ENCODE measurements at regions not wholly inside any gene's neighbourhood (a gene's known extent, or its start where the extent isn't known, plus 50 kb on each side); places are given as distances from the start of the nearest gene placed in this dataset.
"Not testable (repeated sequence)": the region's sequence is repeated elsewhere in the genome, so short reads cannot be mapped to it uniquely, and the experiment has no call there.

- in situ Hi-C loops (cut with MboI; ENCODE audit: low sequenced_read_pairs): no loop called here
These were observed 229.3 kb downstream of the SATB1 start for GRCh38 chr3:18195836-18196235.

- in situ Hi-C loops (cut with MboI; ENCODE audit: low sequenced_read_pairs): no loop called here
These were observed 230.7 kb downstream of the SATB1 start for GRCh38 chr3:18194431-18194830.

GRCh38 chr3:18190646-18191045 is 234.5 kb downstream of the SATB1 start:
- in situ Hi-C loops (cut with MboI; ENCODE audit: low sequenced_read_pairs): no loop called here

GRCh38 chr3:18189282-18190050 is 235.7 kb downstream of the SATB1 start:
- in situ Hi-C loops (cut with MboI; ENCODE audit: low sequenced_read_pairs): no loop called here

- in situ Hi-C loops (cut with MboI; ENCODE audit: low sequenced_read_pairs): no loop called here
These were observed 236.6 kb downstream of the SATB1 start for GRCh38 chr3:18188491-18188890.

GRCh38 chr3:18185624-18186023 is 239.5 kb downstream of the SATB1 start:
- in situ Hi-C loops (cut with MboI; ENCODE audit: low sequenced_read_pairs): no loop called here

- in situ Hi-C loops (cut with MboI; ENCODE audit: low sequenced_read_pairs): not testable (repeated sequence)
These were observed 242.2 kb downstream of the SATB1 start for GRCh38 chr3:18182923-18183322.

- in situ Hi-C loops (cut with MboI; ENCODE audit: low sequenced_read_pairs): no loop called here
These were observed 245.6 kb downstream of the SATB1 start for GRCh38 chr3:18179521-18179920.

- in situ Hi-C loops (cut with MboI; ENCODE audit: low sequenced_read_pairs): no loop called here
These were observed 247.9 kb downstream of the SATB1 start for GRCh38 chr3:18177271-18177670.

- in situ Hi-C loops (cut with MboI; ENCODE audit: low sequenced_read_pairs): not testable (repeated sequence)
These were observed 251.2 kb downstream of the SATB1 start for GRCh38 chr3:18173891-18174290.

GRCh38 chr3:18159681-18160080 is 265.5 kb downstream of the SATB1 start:
- in situ Hi-C loops (cut with MboI; ENCODE audit: low sequenced_read_pairs): no loop called here

GRCh38 chr3:18153571-18154173 is 271.5 kb downstream of the SATB1 start:
- in situ Hi-C loops (cut with MboI; ENCODE audit: low sequenced_read_pairs): no loop called here

GRCh38 chr3:18151199-18151598 is 273.9 kb downstream of the SATB1 start:
- in situ Hi-C loops (cut with MboI; ENCODE audit: low sequenced_read_pairs): no loop called here

GRCh38 chr3:18149935-18150334 is 275.2 kb downstream of the SATB1 start:
- in situ Hi-C loops (cut with MboI; ENCODE audit: low sequenced_read_pairs): no loop called here

GRCh38 chr3:18149386-18149785 is 275.8 kb downstream of the SATB1 start:
- in situ Hi-C loops (cut with MboI; ENCODE audit: low sequenced_read_pairs): no loop called here

- in situ Hi-C loops (cut with MboI; ENCODE audit: low sequenced_read_pairs): no loop called here
These were observed 280.6 kb downstream of the SATB1 start for GRCh38 chr3:18144571-18144970.

GRCh38 chr3:18143258-18143780 is 281.8 kb downstream of the SATB1 start:
- in situ Hi-C loops (cut with MboI; ENCODE audit: low sequenced_read_pairs): no loop called here

GRCh38 chr3:18137958-18138357 is 287.2 kb downstream of the SATB1 start:
- in situ Hi-C loops (cut with MboI; ENCODE audit: low sequenced_read_pairs): no loop called here

- in situ Hi-C loops (cut with MboI; ENCODE audit: low sequenced_read_pairs): no loop called here
These were observed 289.9 kb downstream of the SATB1 start for GRCh38 chr3:18135060-18135814.

GRCh38 chr3:18134386-18135059 is 290.6 kb downstream of the SATB1 start:
- in situ Hi-C loops (cut with MboI; ENCODE audit: low sequenced_read_pairs): no loop called here

- in situ Hi-C loops (cut with MboI; ENCODE audit: low sequenced_read_pairs): no loop called here
These were observed 292.1 kb downstream of the SATB1 start for GRCh38 chr3:18132991-18133390.

Measured in HL-60/S4 treated with phorbol 12-myristate 13-acetate at 8.2 ng/mL for 4 days and 3 days (cell line).